Stomach (tissue), 8 donors: ENCODE measurements at regions not wholly inside any gene's neighbourhood (a gene's known extent, or its start where the extent isn't known, plus 50 kb on each side); places are given as distances from the start of the nearest gene placed in this dataset.

Source experiments
- DNase-seq, 2 donors: peaks; one replicate each; pipeline versions ENCODE4 v3.0.0 to v3.0.0-alpha.2; 2013 to 2019
- H3K27ac ChIP-seq, 5 donors: fragments of 200-600 bp in 4 of 5; sonication (generic) in 4 of 5; one replicate each; pipeline ENCODE4 v1.5.1; 2013 to 2019; ENCODE audit warnings: mild to moderate bottlenecking in 1 of 5, moderate library complexity in 1 of 5
- H3K27me3 ChIP-seq, 3 donors: fragments of 200-600 bp; sonication (generic); one replicate each; pipeline ENCODE4 v1.5.1; 2017 to 2019; ENCODE audit warnings: mixed run types in 1 of 3
- H3K36me3 ChIP-seq, 4 donors: fragments of 200-600 bp; sonication (generic); 1 replicate in 3 of 4; 2 replicates in 1 of 4; pipeline ENCODE4 v1.5.1; 2016 to 2019
- H3K4me1 ChIP-seq, 4 donors: fragments of 200-600 bp; sonication (generic); one replicate each; pipeline ENCODE4 v1.5.1; 2016 to 2019
- H3K4me3 ChIP-seq, 4 donors: fragments of 200-600 bp; sonication (generic) in 3 of 4; one replicate each; pipeline ENCODE4 v1.5.1; 2016 to 2019; ENCODE audit warnings: mild to moderate bottlenecking in 1 of 4
- H3K9me3 ChIP-seq, 4 donors: fragments of 200-600 bp; sonication (generic); one replicate each; pipeline ENCODE4 v1.5.1; 2016 to 2019
- EP300 ChIP-seq: sonication (generic); formaldehyde crosslinking; IDR thresholded peaks from one replicate; pipeline ENCODE4 v1.6.1; 2017; ENCODE audit warnings: antibody characterized with exemption
- POLR2A ChIP-seq, 4 donors: fragments of 450-650 bp; IDR thresholded peaks; one replicate each; pipeline ENCODE4 v1.6.1; 2016; ENCODE audit warnings: antibody characterized with exemption in 4 of 4, control low read depth in 2 of 4, mild to moderate bottlenecking in 1 of 4, moderate library complexity in 1 of 4
- POLR2AphosphoS5 ChIP-seq, 3 donors: sonication (generic); formaldehyde crosslinking; IDR thresholded peaks; one replicate each; pipeline ENCODE4 v1.6.1; 2016; ENCODE audit warnings: antibody characterized with exemption in 3 of 3
- WGBS, 5 donors: extraction: QIAGEN DNeasy Blood & Tissue Kit in 3 of 5; methylation state at CpG; one replicate each; pipeline versions ENCODE4 v1.1.5 to v1.1.7; 2013 to 2018; 5-methylcytosine and 5-hydroxymethylcytosine counted together
- intact Hi-C: fragments of 100-400 bp; cut with DNase I; formaldehyde crosslinking; loops from one replicate; pipeline ENCODE4 v1.15.1; 2023; ENCODE audit warnings: low total_unique reads
- TF ChIP-seq, protein P1 (sequence below), 7 experiments: fragments of 450-650 bp in 4 of 7; fragments of 200-600 bp in 3 of 7; sonication (generic) in 3 of 7; IDR thresholded peaks; one replicate each; pipeline ENCODE4 v1.5.1; 2016 to 2019; ENCODE audit warnings: antibody characterized with exemption in 7 of 7, control low read depth in 2 of 7, mild to moderate bottlenecking in 1 of 7
- donor health status: healthy with polysubstance abuse.
- donor health status: Bipolar disorder and iron deficiency.
- donor health status: healthy.

GRCh38 chr17:13743906-13744305 is 142.2 kb upstream of the HS3ST3A1 start:
- no peaks in the 10 kb centered on the region for H3K36me3 ChIP-seq
- no peak overlapping the region for H3K4me3 ChIP-seq
- peaks cover 0 to 6% (median 0%) of the 10 kb centered on the region in 4 donors for H3K9me3 ChIP-seq
- WGBS, 5 donors, result 74 to 95% (median 87%) methylated on average over 3 of the region's 3 CpGs
- intact Hi-C loops, result no loop called here
- H3K27ac ChIP-seq, result no peak overlapping the region
- no peaks in the 10 kb centered on the region for H3K4me1 ChIP-seq
- no peaks in the 10 kb centered on the region for H3K27me3 ChIP-seq
- TF ChIP-seq EP300 (no peak), POLR2A (IDR thresholded peaks at IDR 0.05) (no peak), POLR2AphosphoS5 (IDR thresholded peaks at IDR 0.05) (no peak)
- TF ChIP-seq, protein P1, sequence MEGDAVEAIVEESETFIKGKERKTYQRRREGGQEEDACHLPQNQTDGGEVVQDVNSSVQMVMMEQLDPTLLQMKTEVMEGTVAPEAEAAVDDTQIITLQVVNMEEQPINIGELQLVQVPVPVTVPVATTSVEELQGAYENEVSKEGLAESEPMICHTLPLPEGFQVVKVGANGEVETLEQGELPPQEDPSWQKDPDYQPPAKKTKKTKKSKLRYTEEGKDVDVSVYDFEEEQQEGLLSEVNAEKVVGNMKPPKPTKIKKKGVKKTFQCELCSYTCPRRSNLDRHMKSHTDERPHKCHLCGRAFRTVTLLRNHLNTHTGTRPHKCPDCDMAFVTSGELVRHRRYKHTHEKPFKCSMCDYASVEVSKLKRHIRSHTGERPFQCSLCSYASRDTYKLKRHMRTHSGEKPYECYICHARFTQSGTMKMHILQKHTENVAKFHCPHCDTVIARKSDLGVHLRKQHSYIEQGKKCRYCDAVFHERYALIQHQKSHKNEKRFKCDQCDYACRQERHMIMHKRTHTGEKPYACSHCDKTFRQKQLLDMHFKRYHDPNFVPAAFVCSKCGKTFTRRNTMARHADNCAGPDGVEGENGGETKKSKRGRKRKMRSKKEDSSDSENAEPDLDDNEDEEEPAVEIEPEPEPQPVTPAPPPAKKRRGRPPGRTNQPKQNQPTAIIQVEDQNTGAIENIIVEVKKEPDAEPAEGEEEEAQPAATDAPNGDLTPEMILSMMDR (IDR thresholded peaks at IDR 0.05), result no peak
- DNase-seq, result no peak

DNA sequence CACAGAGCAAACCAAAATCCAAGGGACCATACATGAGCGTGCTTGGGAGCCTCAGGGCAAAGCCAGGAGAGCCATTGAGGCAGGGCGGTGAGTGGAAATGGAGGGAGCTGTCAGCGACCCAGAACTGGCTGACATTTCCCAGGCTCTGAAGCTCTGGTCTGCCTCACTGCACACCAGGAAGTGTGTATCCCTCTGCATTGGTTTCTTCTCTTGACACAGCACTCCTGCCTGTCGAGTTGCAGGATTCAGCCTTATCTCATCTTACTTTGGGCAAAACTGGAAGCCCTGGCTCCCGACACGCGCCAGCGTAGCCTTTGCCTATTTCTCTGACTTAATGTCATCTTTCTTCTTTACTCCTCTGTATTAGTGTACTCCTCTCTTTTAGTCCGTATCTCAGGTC is 144.7 kb upstream of the HS3ST3A1 start:
- WGBS, 5 donors, result 59 to 81% (median 68%) methylated on average over 9 of the region's 9 CpGs

DNA sequence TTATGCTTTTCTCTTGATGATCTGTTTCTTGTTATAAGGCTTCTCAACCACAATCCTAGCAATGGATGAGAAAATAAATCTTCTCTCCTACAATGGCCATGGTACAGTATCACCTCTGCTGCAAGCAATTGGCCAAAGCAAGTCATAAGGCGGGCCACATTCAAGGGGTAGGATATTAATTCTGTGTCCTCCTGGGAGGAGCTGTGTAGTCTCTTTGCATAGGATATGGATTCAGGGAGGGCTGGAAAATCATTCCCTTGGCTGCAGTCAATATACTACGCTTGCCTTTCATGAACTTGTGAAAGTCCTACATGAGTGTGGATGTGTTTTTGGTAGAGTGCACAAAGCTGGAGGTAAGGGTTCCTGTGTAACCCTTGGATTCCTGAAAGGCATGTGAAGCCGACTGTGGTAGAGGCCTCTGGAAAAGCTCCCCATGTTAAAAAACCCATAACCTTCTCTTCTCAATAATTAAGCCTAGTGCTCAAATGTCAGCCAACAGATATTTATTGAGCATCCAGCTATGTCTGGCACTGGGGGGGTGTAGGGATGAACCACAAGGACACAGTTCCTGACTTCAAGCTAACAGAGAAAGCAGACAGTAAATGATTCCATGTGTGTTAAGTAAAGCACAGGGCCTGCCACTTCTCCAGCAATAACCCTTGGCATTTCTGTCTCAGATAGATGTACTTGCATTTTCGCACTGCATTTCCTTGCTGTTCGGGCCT is 147.6 kb upstream of the HS3ST3A1 start:
- intact Hi-C loops, result no loop called here
- no peak overlapping the region for H3K27ac ChIP-seq
- no peak overlapping the region for H3K4me3 ChIP-seq
- no peak for DNase-seq
- no peaks in the 10 kb centered on the region for H3K27me3 ChIP-seq
- H3K4me1 ChIP-seq, result no peaks in the 10 kb centered on the region
- H3K36me3 ChIP-seq, result no peaks in the 10 kb centered on the region
- TF ChIP-seq POLR2AphosphoS5 (IDR thresholded peaks at IDR 0.05), result no peak
- TF ChIP-seq EP300, result no peak
- no peak for TF ChIP-seq POLR2A (IDR thresholded peaks at IDR 0.05)
- TF ChIP-seq, protein P1 (IDR thresholded peaks at IDR 0.05), result no peak
- peaks cover 0 to 6% (median 0%) of the 10 kb centered on the region in 4 donors for H3K9me3 ChIP-seq
- WGBS, 5 donors, result 75 to 80% (median 79%) methylated on average over 5 of the region's 5 CpGs

More for the DNA sequence above, 144.7 kb upstream of the HS3ST3A1 start:
- H3K27me3 ChIP-seq, result no peaks in the 10 kb centered on the region
- TF ChIP-seq, protein P1 (IDR thresholded peaks at IDR 0.05), result no peak
- TF ChIP-seq POLR2A (IDR thresholded peaks at IDR 0.05), result no peak
- no peak for TF ChIP-seq POLR2AphosphoS5 (IDR thresholded peaks at IDR 0.05)
- no peak for TF ChIP-seq EP300
- no peak overlapping the region for H3K27ac ChIP-seq
- intact Hi-C loops, result no loop called here
- no peak overlapping the region for H3K4me3 ChIP-seq
- DNase-seq, result no peak
- no peaks in the 10 kb centered on the region for H3K4me1 ChIP-seq
- no peaks in the 10 kb centered on the region for H3K36me3 ChIP-seq
- H3K9me3 ChIP-seq, result peaks cover 0 to 6% (median 0%) of the 10 kb centered on the region in 4 donors

- Histone ChIP-seq H3K4me3 (no peak overlapping the region), H3K27ac (no peak overlapping the region), H3K36me3 (no peaks in the 10 kb centered on the region), H3K27me3 (no peaks in the 10 kb centered on the region), H3K9me3 (peaks cover 0 to 6% (median 0%) of the 10 kb centered on the region in 4 donors), H3K4me1 (no peaks in the 10 kb centered on the region)
- no peak for DNase-seq
- TF ChIP-seq, protein P1 (IDR thresholded peaks at IDR 0.05), result no peak
- TF ChIP-seq POLR2AphosphoS5 (IDR thresholded peaks at IDR 0.05) (no peak), EP300 (no peak), POLR2A (IDR thresholded peaks at IDR 0.05) (no peak)
- 17 to 33% (median 28%) methylated on average over 1 of the region's 1 CpG for WGBS, 5 donors
- intact Hi-C loops, result loop anchor here (10.0 kb wide), 1 partner anchor 55 kb away; no protein-coding TSS in a partner anchor
Measured at GRCh38 chr17:13749891-13750235, 148.1 kb upstream of the HS3ST3A1 start.
